ENCODE measurements at regions not wholly inside any gene's neighbourhood (a gene's known extent, or its start where the extent isn't known, plus 50 kb on each side); places are given as distances from the start of the nearest gene placed in this dataset.

DNA sequence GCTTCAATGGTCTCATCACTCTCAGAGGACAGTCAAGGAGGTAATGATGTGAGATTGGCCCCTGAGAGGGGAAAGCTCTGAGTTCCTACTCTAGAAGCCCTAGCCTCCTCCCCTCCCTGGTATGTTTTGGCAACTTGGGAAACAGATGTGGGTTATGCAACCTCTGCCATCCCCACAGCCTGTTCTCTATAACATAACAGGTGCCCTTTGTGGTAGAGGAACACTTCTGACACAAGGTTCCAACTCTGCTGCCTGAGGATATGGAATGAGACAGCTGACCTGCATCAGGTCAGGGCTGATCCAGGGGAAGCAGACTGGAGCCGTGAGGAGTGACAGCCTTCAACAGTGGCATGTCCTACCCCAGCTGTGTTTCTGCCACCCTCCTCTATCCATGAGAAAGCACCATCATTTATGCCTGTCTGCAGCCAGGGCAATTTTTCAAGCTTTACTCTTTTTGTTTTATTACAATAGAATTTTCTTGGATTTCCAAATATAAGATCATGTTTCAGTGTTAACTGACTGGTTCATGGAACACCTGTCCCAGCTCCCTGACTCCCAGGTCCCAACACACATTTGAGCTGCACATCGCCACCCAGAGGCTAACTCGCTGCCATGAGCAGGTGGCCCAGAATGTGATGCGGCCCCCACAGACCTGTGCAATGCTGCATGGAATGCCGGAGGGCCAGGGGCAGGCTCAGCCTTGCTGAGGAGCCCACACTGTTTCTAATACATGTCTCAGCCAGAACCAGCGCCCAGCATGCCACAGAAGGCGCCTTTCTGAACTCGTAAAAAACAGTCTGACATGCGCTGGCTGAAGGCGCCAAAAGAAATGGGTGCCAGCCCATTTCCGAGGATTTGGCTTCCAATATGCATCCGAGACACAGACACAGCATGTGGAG is 124.8 kb upstream of the CHST15 start:
- Histone ChIP-seq H3K9me2 (replicated peaks; ENCODE audit: insufficient read depth) (no peaks in the 10 kb centered on the region), H3K36me3 (replicated peaks; ENCODE audit: insufficient read depth, low read depth) (no peaks in the 10 kb centered on the region), H3K79me2 (no peaks in the 10 kb centered on the region), H3K27me3 (peaks cover 5% of the 10 kb centered on the region), H4K20me1 (ENCODE audit: insufficient read depth, poor library complexity, severe bottlenecking) (no peaks in the 10 kb centered on the region), H3K4me2 (no peak overlapping the region), H3K27ac (no peak overlapping the region), H3K9me3 (ENCODE audit: low read depth) (no peaks in the 10 kb centered on the region), H2AFZ (no peak overlapping the region), H3K4me1 (ENCODE audit: insufficient read depth) (peaks cover 14% of the 10 kb centered on the region), H3K4me3 (no peak overlapping the region)
- WGBS (ENCODE audit: low lambda C conversion rate, missing lambda C conversion rate): 78% methylated on average over 12 of the region's 12 CpGs
- TF ChIP-seq, protein P1, sequence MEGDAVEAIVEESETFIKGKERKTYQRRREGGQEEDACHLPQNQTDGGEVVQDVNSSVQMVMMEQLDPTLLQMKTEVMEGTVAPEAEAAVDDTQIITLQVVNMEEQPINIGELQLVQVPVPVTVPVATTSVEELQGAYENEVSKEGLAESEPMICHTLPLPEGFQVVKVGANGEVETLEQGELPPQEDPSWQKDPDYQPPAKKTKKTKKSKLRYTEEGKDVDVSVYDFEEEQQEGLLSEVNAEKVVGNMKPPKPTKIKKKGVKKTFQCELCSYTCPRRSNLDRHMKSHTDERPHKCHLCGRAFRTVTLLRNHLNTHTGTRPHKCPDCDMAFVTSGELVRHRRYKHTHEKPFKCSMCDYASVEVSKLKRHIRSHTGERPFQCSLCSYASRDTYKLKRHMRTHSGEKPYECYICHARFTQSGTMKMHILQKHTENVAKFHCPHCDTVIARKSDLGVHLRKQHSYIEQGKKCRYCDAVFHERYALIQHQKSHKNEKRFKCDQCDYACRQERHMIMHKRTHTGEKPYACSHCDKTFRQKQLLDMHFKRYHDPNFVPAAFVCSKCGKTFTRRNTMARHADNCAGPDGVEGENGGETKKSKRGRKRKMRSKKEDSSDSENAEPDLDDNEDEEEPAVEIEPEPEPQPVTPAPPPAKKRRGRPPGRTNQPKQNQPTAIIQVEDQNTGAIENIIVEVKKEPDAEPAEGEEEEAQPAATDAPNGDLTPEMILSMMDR (IDR thresholded peaks at IDR 0.05; ENCODE audit: poor library complexity): no peak
- TF ChIP-seq EZH2 (IDR thresholded peaks at IDR 0.05; ENCODE audit: borderline replicate concordance): no peak
- TF ChIP-seq EZH2phosphoT487 (IDR thresholded peaks at IDR 0.05; ENCODE audit: low read depth, severe bottlenecking, unreplicated experiment): no peak
- no peak for DNase-seq (ENCODE audit: low spot score)

DNA sequence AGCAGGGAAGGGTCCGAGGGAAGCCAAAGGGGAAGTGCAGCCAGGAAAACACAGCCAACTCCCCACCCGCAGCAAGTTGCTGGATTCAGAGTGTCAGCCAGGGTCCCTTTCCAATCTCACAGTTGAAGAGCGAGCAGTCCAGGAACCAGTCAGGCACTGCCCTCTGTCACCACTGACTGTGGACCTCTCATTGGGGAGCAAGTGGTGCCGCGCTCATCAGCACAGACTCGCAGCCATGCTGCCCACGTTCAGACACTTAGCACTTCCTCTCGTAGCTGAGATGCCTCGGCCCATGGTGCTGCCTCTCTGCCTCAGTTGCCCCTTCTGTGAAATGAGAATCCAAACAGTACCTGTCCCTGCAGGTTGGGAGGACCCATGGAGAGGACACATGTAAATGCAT is 123.6 kb upstream of the CHST15 start:
- Histone ChIP-seq H3K4me1 (ENCODE audit: insufficient read depth) (peaks cover 11% of the 10 kb centered on the region), H3K4me2 (no peak overlapping the region), H3K79me2 (no peaks in the 10 kb centered on the region), H2AFZ (no peak overlapping the region), H3K9me3 (ENCODE audit: low read depth) (no peaks in the 10 kb centered on the region), H3K9me2 (replicated peaks; ENCODE audit: insufficient read depth) (no peaks in the 10 kb centered on the region), H3K36me3 (replicated peaks; ENCODE audit: insufficient read depth, low read depth) (no peaks in the 10 kb centered on the region), H4K20me1 (ENCODE audit: insufficient read depth, poor library complexity, severe bottlenecking) (no peaks in the 10 kb centered on the region), H3K4me3 (no peak overlapping the region), H3K27ac (no peak overlapping the region), H3K27me3 (peaks cover 5% of the 10 kb centered on the region)
- 91% methylated on average over 9 of the region's 9 CpGs for WGBS (ENCODE audit: low lambda C conversion rate, missing lambda C conversion rate)
- no peak for DNase-seq (ENCODE audit: low spot score)
- TF ChIP-seq EZH2 (IDR thresholded peaks at IDR 0.05; ENCODE audit: borderline replicate concordance) (no peak), EZH2phosphoT487 (IDR thresholded peaks at IDR 0.05; ENCODE audit: low read depth, severe bottlenecking, unreplicated experiment) (no peak)
- TF ChIP-seq, protein P1 (IDR thresholded peaks at IDR 0.05; ENCODE audit: poor library complexity): no peak

DNA sequence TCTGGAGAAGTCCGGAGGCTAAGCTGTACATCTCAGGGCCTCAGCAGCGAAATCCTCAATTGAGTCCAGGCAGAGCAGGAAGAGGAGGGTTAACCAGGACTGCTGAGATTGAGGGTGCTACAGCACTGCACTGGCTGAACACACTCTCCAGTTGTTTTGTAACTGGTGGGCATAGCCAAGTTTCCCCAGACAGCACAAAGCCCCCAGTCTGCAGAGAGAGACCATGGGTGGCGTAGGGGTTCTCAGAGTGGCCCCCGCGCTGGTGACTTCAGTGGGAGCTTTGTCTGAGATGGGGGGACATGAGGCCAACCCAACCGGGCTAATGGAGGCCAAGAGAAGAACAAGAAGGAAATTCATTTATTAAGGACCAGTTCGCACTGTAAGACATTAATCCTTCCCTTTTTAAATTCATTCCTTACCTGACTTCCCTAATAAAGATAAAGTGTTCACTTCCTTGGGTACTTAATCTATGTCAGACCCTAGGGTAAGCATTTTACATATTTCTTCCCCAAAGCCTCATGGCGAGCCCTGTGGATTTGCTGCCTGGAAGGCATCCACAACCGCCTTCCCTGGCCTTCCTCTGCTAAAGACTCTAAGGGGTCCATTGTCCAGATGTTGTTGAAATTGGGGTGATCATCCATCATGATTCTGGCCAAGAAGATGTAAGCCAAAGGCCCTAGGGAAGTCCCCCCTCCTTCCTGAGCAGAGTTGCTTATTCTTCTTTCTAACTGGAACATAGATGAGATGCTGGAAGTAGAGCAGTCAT is 121.4 kb upstream of the CHST15 start:
- Histone ChIP-seq H2AFZ (no peak overlapping the region), H3K36me3 (replicated peaks; ENCODE audit: insufficient read depth, low read depth) (no peaks in the 10 kb centered on the region), H3K9me2 (replicated peaks; ENCODE audit: insufficient read depth) (no peaks in the 10 kb centered on the region), H3K79me2 (no peaks in the 10 kb centered on the region), H3K4me3 (no peak overlapping the region), H3K27me3 (peaks cover 5% of the 10 kb centered on the region), H3K9me3 (ENCODE audit: low read depth) (no peaks in the 10 kb centered on the region), H3K4me1 (ENCODE audit: insufficient read depth) (no peaks in the 10 kb centered on the region), H4K20me1 (ENCODE audit: insufficient read depth, poor library complexity, severe bottlenecking) (no peaks in the 10 kb centered on the region), H3K27ac (no peak overlapping the region), H3K4me2 (no peak overlapping the region)
- no peak for DNase-seq (ENCODE audit: low spot score)
- TF ChIP-seq EZH2 (IDR thresholded peaks at IDR 0.05; ENCODE audit: borderline replicate concordance) (no peak), EZH2phosphoT487 (IDR thresholded peaks at IDR 0.05; ENCODE audit: low read depth, severe bottlenecking, unreplicated experiment) (no peak)
- TF ChIP-seq, protein P1 (IDR thresholded peaks at IDR 0.05; ENCODE audit: poor library complexity): no peak
- WGBS (ENCODE audit: low lambda C conversion rate, missing lambda C conversion rate): 95% methylated on average over 9 of the region's 9 CpGs
